ENCODE measurements at regions not wholly inside any gene's neighbourhood (a gene's known extent, or its start where the extent isn't known, plus 50 kb on each side); places are given as distances from the start of the nearest gene placed in this dataset.

DNA sequence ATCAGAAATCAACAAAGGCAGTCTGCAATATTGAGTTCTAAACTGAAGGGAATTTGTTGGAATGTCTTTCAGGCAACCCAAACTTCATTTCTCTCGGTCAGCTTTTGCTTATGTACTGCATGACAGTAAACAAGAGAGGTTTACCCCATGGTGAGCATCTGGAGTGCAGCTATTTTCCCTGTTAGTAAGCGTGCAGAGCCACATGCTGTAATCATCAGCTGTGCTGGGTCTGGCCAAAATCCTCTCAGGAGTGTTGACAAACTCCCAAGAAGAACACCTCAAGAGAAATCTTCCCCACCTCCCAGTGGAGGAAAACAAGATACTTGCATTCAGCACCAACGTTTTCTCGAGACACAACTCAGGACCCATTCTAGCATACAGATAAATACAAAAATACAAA lies 83.6 kb upstream of the ADAMTSL1 start:
- ATAC-seq (peak in 1 of 8 donors; percentile 36), DNase-seq (no peak)
- no peaks in the 10 kb centered on the region for H3K27me3 ChIP-seq
- H3K4me1 ChIP-seq = peaks cover 0 to 18% (median 7%) of the 10 kb centered on the region in 9 donors
- TF ChIP-seq, protein P1, sequence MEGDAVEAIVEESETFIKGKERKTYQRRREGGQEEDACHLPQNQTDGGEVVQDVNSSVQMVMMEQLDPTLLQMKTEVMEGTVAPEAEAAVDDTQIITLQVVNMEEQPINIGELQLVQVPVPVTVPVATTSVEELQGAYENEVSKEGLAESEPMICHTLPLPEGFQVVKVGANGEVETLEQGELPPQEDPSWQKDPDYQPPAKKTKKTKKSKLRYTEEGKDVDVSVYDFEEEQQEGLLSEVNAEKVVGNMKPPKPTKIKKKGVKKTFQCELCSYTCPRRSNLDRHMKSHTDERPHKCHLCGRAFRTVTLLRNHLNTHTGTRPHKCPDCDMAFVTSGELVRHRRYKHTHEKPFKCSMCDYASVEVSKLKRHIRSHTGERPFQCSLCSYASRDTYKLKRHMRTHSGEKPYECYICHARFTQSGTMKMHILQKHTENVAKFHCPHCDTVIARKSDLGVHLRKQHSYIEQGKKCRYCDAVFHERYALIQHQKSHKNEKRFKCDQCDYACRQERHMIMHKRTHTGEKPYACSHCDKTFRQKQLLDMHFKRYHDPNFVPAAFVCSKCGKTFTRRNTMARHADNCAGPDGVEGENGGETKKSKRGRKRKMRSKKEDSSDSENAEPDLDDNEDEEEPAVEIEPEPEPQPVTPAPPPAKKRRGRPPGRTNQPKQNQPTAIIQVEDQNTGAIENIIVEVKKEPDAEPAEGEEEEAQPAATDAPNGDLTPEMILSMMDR (IDR thresholded peaks at IDR 0.05) = no peak
- WGBS, 2 donors = 24 to 34% methylated on average over 4 of the region's 4 CpGs
- no peak overlapping the region for H3K27ac ChIP-seq
- H3K36me3 ChIP-seq = no peaks in the 10 kb centered on the region
- H3K4me3 ChIP-seq = no peak overlapping the region
- no peaks in the 10 kb centered on the region for H3K9me3 ChIP-seq
- intact Hi-C loops (cut with DNase I) = no loop called here

DNA sequence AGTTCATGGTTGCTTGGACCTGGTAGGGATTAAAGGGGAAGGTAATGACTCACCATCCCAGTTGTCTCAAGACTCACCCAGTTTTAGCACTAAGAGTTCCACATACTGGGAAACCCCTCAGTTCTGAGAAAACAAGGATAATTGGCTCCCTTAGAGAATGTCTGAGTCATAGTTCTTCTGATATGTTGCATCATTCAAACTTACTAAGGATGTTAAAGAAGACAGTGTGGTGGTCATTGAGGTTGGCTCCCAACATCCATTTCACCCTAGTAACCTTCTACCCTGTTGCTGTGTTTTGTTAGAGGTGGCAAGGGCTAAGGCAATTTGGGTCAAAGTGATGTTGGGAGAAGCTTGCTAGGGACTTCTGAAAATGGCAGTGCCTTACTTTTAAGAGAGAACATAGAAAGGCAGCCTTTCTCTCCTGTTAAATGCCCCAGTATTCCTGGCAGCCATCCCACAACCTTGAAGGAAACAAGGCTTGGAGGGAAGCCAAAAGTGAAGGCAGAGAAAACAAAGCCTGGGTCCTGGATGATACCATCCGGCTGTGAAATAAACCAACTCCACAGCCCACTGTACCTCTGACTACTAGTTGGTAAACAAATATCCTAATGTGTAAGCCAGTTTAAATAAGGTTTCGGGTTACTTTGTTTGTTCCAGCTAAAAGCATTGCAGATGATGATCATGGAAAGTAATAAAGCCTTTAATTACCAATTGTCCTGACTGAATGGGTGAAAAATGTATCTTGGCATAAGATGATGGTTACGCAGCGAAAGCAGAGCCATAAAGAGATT lies 80.4 kb upstream of the ADAMTSL1 start:
- Histone ChIP-seq H3K27me3 (no peaks in the 10 kb centered on the region), H3K9me3 (no peaks in the 10 kb centered on the region), H3K36me3 (no peaks in the 10 kb centered on the region), H3K27ac (peak overlapping the region in 4 of 10 donors; percentile 21 to 46 (median 42)), H3K4me3 (no peak overlapping the region), H3K4me1 (peaks cover 0 to 23% (median 7%) of the 10 kb centered on the region in 9 donors)
- WGBS, 2 donors = 50 to 55% methylated on average over 4 of the region's 4 CpGs
- DNase-seq (peak in 1 of 2 donors; percentile 46), ATAC-seq (peak; percentile 23 to 94 (median 64))
- TF ChIP-seq, protein P1 (IDR thresholded peaks at IDR 0.05) = no peak
- intact Hi-C loops (cut with DNase I) = no loop called here

DNA sequence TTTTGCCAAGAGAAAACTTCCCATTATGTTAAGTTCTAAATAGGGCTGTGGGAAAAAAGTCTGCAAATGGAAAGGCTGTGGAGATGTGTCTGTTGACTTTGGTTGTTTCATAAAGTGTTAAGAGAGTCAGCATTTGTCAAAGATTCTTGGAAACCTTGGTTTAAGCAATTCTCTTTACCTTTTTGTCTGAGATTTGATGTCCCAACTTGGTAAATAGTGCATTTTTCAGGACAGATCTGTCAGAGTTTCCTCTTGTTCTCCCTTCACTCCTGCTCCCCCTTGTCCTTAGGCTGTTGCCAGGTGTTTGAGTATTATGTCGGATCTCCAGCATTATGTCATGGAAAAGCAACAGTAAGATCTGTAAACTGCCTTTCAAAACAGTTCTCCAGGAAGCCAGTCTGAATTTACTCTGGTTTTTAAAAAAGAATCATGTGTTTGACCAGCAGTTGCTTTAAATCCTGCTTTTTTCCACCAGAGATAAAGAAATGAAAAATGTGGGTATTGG lies 79.1 kb upstream of the ADAMTSL1 start:
- no peaks in the 10 kb centered on the region for H3K27me3 ChIP-seq
- ATAC-seq = no peak
- intact Hi-C loops (cut with DNase I) = no loop called here
- TF ChIP-seq, protein P1 (IDR thresholded peaks at IDR 0.05) = no peak
- peak overlapping the region in 1 of 10 donors; percentile 3 for H3K27ac ChIP-seq
- H3K4me1 ChIP-seq = peaks cover 0 to 23% (median 7%) of the 10 kb centered on the region in 9 donors
- DNase-seq = no peak
- WGBS, 2 donors = 49 to 54% methylated on average over 1 of the region's 1 CpG
- H3K36me3 ChIP-seq = no peaks in the 10 kb centered on the region
- no peak overlapping the region for H3K4me3 ChIP-seq
- no peaks in the 10 kb centered on the region for H3K9me3 ChIP-seq

DNA sequence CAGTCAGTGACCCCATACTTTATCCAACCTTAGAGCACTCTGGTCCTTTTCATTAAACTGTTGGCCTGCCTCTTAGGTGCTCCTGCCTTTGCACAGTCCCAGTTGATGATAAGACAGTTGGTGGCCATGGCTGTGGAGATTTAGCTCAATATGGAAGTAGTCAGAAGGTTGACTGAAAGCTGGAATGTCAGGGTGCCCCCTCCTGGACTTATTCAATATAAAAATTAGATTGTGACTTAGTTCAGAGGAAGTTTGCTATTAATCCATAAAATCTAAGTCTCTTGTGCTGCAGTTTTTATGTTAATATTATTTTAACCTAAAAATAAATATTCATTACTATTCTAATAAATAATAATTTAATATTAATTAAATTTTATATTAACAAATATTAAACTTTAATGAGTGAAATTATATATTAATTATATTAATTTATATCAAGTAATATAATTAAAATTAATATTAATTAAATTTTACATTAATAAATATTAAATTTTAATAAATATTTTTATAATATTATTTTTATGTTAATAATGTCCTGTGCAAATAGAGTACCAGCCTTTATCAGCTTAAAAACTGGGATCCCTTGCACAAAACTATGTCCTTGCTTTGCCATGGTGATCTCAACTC lies 77.7 kb upstream of the ADAMTSL1 start:
- H3K9me3 ChIP-seq = no peaks in the 10 kb centered on the region
- TF ChIP-seq, protein P1 (IDR thresholded peaks at IDR 0.05) = peak in 3 of 9 donors; percentile 6 to 26 (median 11)
- no peaks in the 10 kb centered on the region for H3K36me3 ChIP-seq
- H3K27me3 ChIP-seq = no peaks in the 10 kb centered on the region
- no peak overlapping the region for H3K4me3 ChIP-seq
- no peak overlapping the region for H3K27ac ChIP-seq
- DNase-seq (no peak), ATAC-seq (no peak)
- peaks cover 0 to 23% (median 7%) of the 10 kb centered on the region in 9 donors for H3K4me1 ChIP-seq
- intact Hi-C loops (cut with DNase I) = no loop called here
